ENCODE measurements at regions not wholly inside any gene's neighbourhood (a gene's known extent, or its start where the extent isn't known, plus 50 kb on each side); places are given as distances from the start of the nearest gene placed in this dataset.
"Not testable (repeated sequence)": the region's sequence is repeated elsewhere in the genome, so short reads cannot be mapped to it uniquely, and the experiment has no call there.

DNA sequence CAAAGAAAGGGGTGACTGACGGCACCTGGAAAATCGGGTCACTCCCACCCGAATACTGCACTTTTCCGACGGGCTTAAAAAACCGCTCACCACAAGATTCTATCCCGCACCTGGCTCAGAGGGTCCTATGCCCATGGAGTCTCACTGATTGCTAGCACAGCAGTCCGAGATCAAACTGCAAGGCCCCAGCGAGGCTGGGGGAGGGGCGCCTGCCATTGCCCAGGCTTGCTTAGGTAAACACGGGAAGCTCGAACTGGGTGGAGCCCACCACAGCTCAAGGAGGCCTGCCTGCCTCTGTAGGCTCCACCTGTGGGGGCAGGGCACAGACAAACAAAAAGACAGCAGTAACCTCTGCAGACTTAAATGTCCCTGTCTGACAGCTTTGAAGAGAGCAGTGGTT is 327.0 kb upstream of the MEIS2 start:
- DNase-seq: not testable (repeated sequence)

DNA sequence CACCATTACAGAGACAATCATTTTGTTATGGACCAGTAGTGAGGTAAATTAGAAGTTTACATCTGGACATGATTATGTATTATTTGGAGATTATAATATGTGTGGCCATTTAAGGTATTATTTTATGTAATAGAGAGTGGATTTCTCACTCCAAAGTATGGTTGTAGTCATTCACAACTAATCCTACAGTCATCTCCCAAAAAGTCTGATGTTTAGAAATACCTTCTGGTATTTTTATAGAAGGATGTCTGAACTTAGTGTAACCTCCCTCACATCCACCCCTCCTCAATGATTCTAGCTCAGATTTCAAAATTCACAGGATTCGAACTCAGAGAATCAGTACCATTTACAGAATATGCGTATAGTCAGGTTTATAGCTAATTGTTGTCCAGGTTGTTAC is 346.6 kb upstream of the MEIS2 start:
- no peak for DNase-seq

DNA sequence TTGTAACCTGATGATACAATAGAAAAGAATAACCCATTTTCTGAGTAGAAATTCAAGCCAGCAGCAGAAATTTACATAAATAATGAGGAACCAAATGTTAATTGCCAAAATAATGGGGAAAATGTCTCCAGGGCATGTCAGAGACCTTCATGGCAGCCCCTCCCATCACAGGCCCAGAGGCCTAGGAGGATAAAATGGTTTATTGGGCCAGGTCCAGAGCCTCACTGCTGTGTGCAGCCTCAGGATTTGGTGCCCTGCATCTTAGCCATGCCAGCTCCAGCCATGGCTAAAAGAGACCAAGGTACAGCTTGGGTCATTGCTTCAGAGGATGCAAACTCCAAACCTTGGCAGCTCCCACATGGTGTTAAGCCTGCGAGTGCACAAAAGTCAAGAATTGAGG is 352.1 kb upstream of the MEIS2 start:
- no peak for DNase-seq

DNA sequence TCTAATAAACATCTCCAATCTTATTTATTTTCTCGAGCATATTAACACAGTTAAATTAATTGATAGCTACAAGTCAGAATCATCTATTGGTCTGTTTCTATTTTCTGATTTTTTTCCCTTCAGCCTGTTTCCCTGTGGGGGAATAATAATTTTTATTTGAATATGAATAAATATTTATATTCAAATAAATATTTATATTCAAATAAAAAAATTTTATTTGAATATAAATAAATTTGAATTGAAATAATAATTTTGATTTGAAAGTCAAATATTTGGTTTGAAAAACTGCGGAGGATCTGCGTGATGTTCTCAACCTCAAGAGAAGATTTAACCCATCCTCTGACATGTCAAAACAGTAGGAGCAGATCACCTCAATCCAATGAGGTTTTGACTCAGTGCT is 380.1 kb upstream of the MEIS2 start:
- no peak for DNase-seq

DNA sequence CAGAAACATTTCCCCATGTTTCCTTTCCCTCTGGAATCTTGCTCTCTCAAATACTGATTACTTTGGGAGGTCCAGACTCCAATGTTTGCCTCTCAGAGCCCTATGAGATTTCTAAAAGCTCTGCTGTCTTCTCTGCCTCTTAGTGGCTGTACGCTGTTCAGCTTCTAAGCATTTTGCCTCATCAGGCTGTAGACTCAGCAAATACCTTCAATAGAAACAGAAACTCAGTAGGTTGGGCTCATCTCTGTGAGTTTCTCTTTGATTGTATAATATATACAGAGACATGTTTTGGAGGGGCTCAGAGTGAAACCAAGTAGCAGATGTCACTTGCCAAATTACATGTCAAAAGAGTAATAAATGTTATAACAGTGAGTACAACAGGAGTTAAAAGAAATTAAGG is 380.8 kb upstream of the MEIS2 start:
- DNase-seq: no peak

DNA sequence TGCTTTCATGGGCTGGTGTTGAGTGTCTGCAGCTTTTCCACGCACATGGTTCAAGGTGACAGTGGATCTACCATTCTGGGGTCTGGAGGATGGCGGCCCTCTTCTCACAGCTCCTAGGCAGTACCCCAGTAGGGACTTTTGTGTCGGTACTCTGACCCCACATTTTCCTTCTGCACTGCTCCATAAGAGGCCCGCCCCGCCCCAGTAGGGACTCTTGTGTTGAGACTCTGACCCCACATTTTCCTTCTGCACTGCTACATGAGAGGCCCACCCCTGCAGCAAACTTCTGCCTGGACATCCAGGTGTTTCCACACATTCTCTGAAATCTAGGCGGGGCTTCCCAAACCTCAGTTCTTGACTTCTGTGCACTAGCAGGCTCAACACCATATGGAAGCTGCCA is 383.4 kb upstream of the MEIS2 start:
- no peak for DNase-seq

DNA sequence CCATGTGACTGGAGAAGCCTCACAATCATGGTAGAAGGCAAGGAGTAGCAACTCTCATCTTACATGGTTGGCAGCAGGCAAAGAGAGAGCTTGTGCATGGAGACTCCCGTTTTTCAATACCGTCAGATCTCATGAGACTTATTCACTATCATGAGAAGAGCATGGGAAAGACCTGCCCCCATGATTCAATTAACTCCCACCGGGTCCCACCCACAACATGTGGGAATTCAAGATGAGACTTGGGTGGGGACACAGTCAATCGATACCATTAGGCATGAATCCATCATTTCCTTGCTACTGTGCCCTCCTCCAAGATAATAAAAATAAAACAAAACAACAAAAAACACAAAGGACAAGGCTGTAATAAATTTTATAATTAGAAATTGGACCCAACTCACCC is 384.7 kb upstream of the MEIS2 start:
- no peak for DNase-seq

DNA sequence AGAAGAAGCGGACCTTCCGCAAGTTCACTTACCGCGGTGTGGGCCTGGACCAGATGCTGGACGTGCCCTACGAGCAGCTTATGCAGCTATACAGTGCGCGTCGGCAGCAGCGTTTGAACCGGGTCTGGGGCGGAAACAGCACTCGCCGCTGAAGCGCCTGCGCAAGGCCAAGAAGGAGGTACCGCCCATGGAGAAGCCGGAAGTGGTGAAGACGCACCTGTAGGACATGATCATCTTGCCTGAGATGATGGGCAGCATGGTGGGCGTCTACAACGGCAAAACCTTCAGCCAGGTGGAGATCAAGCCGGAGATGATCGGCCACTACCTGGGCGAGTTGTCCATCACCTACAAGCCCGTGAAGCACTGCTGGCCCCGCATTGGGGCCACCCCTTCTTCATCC is 390.4 kb upstream of the MEIS2 start:
- DNase-seq: no peak

DNA sequence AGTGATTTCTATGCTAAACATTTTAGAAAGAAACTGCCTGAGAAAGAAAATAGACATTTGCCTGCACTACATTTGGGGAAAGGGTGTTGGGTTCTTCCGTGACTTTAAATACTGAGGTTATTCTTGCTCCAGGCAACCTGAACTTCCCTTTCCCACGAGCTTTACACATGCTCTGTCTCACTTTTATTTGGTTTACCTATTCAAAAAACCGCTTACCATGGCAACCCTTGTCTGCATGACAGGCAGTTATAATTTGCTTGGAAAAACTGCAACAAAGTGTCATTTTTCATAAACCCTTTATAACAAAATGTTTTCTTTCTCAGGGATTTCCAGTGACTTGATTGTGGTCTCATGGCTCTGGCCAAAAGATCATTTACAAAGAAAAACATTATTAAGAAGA is 416.3 kb upstream of the MEIS2 start:
- no peak for DNase-seq

DNA sequence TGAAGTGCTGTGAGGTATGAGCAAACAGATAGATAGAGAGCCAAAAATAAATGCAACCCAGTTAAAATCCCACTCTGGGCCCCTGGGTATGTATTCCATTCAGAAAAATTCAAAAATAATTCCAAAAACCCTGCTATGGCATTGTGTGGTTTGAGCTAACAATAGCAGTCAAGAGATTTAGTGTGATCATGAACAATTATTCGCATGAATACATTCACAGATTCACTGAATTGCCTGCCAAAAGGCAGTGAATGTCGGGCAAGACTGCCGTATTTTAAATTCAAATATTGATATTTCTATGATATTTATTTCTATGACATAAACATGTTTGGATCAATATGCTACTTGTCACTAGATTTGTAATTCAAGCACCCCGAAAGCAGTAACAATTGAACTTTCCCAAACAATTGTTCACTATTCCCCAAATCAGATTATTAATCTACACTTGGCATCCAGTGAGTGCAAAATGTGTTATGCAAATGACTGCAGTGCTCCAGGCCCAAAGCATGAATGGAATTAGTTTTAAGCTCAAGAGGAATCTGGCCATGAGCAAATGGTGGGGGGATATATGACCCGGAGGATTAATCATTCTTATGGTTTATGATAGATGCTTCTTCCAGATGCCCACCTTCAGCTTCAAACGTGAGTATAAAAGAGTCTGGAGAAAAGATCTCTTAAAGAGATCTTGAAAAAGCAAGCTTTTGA is 417.0 kb upstream of the MEIS2 start:
- no peak for DNase-seq

DNA sequence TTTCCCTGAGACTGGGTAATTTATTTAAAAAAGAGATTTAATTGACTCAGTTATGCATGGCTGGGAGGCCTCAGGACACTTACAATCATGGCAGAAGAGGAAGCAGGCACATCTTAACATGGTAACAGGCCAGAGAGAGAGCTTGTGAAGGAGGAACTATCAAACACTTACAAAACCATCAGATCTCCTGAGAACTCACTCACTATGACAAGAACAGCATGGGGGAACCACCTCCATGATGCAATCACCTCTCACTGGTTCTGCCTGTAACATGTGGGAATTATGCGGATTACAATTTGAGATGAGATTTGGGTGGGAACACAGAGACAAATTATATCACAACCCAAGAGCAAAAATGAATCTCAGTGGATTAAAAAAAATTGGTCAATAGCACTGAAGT is 416.0 kb upstream of the TMCO5A start:
- DNase-seq: no peak

DNA sequence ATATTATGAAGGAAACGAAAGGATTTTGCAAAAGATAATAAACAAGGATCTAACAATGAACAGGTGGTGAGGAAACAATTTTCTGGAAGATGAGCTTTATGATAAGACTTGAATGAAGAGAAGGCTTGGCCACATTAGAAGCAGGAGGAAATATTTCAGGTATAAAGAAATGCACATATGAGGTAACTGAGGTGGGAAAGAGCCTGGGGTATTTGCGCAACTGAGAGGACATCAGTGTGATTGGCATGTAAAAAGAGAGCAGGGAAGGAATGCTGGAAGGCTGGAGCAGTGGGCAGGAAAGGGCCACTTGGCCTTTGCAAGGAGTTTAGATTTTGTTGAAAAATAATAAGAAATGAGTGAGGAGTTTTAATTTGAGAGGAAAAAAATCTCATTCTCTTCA is 414.4 kb upstream of the TMCO5A start:
- DNase-seq: no peak

DNA sequence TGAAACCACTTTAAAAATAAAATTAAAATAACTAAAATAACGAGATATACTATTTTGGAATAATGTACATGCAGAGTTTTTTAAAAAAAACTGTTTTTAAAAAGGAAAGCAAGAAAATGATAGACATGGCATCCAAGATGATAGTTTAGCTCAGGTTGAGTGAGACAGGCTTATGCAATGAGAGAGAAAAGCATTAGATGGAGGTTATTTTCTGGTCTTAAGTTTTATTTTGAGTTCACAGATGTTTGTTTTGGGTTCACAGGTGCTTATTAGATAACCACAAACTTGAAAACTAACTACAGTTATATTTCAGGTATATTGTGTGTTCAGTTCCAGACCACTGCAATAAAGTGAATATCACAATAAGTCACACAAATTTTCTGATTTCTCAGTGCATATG is 413.6 kb upstream of the TMCO5A start:
- DNase-seq: no peak

DNA sequence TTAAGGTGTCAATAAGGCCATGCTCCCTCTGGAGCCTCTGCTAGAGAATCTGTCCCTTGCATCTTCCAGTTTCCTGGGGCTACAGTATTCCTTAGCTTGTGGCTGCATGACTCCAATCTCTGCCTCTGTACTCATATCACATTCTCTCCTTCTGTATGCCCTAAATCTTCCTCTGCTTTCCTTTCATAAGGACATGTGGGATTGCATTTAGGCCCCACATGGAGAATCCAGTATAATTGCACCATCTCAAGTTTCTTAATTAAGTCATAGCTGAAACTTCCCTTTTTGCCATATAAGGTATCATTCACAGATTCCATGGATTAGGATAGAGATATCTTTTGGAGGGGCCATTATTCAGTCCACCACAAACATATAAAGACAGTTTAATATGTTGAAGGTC is 409.8 kb upstream of the TMCO5A start:
- DNase-seq: no peak

DNA sequence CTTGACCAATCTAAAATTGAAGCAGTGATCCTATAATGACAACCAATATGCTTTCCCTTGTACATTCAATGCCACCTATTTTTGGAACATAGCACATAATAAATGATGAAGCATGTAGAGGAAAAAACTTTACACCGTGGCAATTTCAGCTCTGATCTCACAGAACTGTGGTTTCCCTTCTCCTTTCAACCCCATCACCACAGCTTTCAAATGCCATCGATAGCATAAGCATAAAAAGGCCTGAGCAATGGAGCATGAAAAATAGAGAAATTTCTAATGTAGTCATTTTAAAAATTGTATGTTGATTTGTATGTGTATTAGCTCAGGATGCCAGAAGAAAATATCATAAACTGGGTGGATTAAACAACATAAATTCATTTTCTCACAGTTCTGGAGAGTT is 406.0 kb upstream of the TMCO5A start:
- no peak for DNase-seq

DNA sequence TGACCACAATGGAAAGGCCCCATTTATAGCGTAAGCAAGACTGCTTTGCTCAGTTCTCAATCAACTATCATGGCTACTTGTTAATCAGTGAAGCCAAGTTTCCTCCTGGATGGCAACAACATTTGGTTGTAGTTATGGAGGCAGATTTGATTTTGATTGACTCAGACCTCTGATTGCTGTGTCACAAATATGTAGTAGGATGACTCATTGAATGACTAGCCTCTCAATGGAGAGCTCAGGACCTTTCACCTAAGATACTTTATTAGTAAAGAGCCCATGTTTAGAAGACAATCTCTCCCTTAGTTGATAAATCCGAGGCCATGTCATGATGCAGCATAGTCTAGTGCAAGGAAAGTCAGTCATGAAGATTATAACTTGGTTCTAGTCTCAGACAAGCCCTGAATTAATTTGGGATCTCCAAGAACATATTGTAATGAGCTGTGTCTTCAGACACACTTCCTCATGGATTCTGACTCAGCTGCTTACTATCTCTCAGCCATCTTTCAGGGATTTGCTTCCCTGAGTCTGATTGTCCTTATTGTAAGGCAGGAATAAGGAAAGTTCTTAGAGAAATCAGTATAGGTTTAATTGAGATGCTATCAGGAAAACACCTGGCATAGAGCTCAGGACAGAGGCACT is 397.4 kb upstream of the TMCO5A start:
- DNase-seq: no peak

DNA sequence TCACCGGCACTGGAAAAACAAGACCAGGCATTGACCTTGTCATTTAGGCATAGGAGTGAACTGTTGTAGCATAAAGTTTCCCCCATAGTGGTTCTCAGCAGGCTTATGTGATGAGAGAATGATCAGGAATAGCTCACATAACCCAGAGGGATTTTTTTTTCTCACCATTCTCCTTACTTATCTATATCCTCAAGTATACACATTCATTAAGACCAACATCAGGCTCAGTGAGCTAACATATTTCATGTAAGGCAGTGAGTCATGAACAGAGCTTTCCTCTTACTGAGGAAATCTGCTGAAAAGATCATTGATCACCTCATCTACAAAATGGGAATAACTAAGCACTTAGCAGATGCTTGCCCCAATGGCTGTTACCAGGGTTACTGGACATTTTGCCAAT is 396.6 kb upstream of the TMCO5A start:
- DNase-seq: no peak

DNA sequence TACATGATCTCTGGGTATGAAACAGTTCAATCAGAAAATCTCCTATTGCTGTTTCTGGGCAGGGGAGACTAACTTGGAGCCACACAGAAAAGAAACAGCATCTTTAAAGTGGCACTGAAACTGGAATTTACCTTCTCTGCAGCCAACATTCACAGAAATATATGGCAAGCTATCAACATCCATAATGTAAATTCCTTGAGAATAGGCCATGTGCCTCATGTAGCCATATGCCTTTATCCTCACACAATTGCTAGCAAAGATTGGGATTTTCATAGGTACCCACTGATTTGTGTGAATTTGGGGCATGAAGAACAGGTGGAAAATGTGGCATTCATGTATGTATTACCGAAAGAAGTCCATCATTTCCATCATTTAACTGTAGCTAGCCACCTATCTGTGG is 386.3 kb upstream of the TMCO5A start:
- no peak for DNase-seq

DNA sequence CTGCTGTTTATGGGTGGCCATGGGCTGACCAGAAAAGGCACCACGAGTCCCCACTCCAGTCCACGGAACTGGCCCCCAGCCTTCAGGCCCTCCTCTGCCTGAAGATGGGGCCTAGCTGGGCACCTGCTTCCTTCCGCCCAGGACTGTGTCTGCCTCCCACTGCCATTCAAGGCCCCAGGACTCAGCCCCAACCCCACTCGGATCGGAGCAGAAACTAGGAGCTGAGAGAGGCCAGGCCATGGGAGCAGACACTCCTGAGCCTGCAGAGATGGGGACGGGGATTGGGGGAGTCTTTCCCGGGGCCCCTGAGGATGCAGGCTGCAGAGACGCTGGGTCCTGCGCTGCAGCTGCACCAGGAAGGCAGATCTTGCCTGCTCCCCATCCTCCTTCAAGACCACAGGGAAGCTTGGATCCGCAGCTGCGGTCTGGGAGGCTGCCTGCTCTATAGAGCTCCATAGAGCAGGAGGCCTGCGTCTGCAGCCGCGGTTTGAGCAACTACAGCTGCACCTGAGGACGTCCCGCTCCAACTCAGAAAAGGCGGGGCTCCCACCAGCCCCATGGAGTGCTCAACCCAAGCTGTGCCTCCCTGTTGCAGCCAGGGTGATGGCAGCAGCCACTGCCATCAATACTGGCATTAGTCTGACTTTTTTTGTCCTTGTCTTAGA is 383.9 kb upstream of the TMCO5A start:
- DNase-seq: no peak

DNA sequence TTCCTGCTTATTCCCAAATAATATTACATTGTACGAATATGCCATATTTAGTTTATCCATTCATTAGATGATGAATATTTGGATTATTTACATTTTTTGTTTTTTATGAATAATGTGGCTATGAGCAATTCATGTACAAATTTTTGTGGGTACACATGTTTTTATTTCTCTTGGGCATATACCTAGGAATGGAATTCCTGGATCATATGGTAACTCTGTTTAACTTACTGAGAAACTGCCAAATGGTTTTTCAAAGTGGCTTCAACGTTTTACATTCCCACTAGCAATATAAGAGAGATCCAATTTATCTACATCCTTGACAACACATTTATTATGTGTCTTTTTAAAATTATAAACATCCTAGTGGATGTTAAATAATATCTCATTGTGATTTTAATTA is 362.0 kb upstream of the TMCO5A start:
- no peak for DNase-seq

DNA sequence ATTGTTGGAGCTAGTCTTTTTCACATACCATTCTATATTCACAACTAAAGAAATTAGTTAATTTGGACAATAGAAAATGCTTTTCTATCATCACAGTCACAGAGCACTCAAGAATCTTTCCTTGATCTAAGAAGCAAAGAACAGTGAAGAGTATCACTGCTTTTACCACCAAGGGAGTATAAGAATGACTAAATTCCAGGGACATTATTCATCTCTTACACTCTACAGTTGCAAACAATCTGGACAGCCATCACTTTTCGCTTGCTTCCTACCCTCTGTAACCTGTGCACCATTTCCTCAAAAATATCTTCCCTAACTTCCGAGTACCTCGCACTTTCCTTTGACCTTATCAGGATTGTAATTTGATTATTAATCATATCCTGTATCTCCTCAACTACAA is 359.5 kb upstream of the TMCO5A start:
- no peak for DNase-seq

DNA sequence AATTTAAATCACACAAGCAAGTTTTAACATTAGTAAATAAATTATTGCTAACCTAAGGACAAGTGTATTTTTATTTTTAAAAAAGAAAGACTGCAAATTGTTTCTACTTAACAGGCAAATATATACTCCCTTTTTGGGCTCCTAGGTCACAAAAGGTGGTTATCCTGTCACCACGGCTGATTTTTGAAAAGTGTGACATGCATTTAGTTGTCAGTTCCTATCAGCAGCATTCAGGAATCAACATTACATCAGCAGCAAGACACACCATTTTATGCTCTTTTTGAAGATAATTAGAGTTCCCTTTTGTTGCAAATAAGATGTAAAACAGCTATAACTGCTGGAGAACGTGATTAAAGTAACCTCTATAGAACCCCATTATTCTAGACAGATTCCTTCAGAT is 357.5 kb upstream of the TMCO5A start:
- no peak for DNase-seq

DNA sequence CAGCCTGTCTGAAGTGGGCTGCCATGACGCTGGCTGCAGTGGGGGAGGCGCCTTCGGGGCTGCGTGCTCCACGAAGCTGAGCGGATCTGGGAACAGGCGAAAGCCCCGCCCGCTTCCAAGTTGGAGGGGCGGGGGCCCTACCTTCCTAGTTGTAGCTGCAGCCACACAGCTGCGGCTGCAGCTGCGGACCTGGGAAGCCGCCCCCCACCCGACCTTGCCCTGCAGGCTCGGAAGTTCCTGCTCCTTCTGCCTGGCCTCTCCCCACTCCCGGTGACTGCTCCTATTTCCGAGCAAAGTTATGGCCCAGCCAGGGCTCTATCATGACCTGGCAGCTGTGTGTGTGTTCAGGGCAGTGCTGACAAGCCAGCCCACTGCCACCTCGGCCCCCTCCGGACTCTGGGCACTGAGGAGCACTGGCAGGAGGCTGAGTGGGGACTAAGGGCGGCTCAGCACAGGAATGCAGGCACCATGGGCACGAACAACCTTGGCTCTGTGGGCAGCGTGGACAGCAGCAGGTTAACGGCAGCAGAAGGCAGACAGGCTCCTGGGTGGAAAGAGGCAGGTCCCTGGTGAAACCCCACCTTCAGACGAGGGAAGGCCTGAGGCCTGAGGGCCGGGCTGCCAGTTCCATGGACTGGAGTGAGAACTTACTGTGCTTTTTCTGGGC is 352.4 kb upstream of the TMCO5A start:
- DNase-seq: no peak

DNA sequence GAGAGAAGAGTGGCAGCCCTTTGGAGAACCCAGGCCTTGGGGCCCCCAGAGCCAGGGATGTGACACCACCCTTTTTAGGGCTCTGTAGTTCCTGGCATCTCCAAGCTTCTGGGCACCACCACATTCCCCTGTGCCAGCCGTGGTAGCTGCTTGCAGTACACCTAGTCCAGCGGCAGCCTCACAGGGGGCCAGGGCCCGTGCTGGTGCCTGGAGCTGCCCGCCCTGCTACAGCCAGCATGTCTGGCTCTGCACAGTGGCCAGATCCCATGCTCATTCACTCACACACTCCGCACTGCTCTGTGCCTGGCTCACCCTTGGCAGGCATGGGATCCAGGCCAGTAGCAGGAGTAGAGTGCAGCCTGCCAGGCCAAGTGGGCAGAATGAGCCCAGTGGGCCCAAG is 351.6 kb upstream of the TMCO5A start:
- no peak for DNase-seq

Measured in GOT3 (cell line).